Ovary (tissue), 3 donors: ENCODE measurements at regions not wholly inside any gene's neighbourhood (a gene's known extent, or its start where the extent isn't known, plus 50 kb on each side); places are given as distances from the start of the nearest gene placed in this dataset.

Experiments used
- CTCF ChIP-seq, 3 donors: fragments of 450-650 bp in 2 of 3; fragments of 200-600 bp in 1 of 3; IDR thresholded peaks; one replicate each; pipeline versions ENCODE4 v1.5.1 to v1.8.0; 2016 to 2022; ENCODE audit warnings: antibody characterized with exemption in 3 of 3, mild to moderate bottlenecking in 1 of 3
- EP300 ChIP-seq: sonication (generic); formaldehyde crosslinking; IDR thresholded peaks from one replicate; pipeline ENCODE4 v1.6.1; 2017; ENCODE audit warnings: antibody characterized with exemption
- POLR2A ChIP-seq: fragments of 450-650 bp; IDR thresholded peaks from one replicate; pipeline ENCODE4 v1.6.1; 2017; ENCODE audit warnings: antibody characterized with exemption, mild to moderate bottlenecking, moderate library complexity
- donor health status: DM: no; HTN: no; CAD: no.

- TF ChIP-seq POLR2A (no peak), CTCF (IDR thresholded peaks at IDR 0.05) (no peak), EP300 (no peak)
Observed at GRCh38 chr6:153778216-153778615, 260.8 kb upstream of the OPRM1 start.
